HG03103 (cell line): ENCODE measurements at regions not wholly inside any gene's neighbourhood (a gene's known extent, or its start where the extent isn't known, plus 50 kb on each side); places are given as distances from the start of the nearest gene placed in this dataset.
"Not testable (repeated sequence)": the region's sequence is repeated elsewhere in the genome, so short reads cannot be mapped to it uniquely, and the experiment has no call there.

Experiments
- ATAC-seq: cut with Tn5 transposase; IDR thresholded peaks from one replicate; pipeline ENCODE4 v1.9.1; 2021; ENCODE audit warnings: low read depth; ENCODE audit not compliant: unreplicated experiment

- no peak for ATAC-seq
Measured at GRCh38 chr4:72797486-72797885, 228.5 kb upstream of the ADAMTS3 start.

GRCh38 chr4:72791054-72791453 is 222.0 kb upstream of the ADAMTS3 start:
- no peak for ATAC-seq

- ATAC-seq: no peak
Measured at GRCh38 chr4:72786401-72786990, 217.5 kb upstream of the ADAMTS3 start.

DNA sequence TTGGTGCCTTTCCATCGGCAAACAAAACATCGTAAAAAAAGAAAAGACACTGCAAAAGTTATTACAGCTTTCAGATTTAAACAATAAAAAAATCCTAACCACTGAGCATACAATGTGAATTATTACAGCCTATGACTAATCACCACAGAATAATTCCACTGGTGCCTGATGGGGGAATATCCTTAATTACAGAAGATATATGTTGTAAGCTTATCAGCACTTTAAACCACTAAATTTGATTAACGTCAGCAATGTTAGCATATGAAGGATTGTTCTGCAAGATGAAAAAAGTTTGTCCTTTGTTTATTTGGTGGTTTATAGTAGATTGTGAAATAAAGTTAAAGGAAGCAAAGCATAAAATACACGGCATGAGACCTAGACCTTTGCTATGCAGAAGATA is 210.2 kb upstream of the ADAMTS3 start:
- ATAC-seq: no peak

DNA sequence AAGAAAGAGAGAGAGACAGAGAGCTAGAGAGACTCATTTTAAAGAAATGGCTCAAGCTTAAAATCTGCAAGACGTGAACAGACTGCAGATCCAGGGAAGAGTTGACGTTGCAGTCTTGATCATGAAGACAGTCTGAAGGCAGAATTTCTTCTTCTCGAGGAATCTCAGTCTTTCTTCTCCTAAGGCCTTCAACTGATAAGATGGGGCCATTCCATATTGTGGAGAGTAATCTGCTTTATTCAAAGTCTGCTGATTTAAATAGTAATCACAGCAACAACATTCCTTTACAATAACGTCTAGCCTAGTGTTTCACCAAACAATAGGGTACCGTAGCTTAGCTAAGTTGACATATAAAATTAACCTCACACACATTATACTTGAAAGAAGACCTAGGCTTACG is 208.4 kb upstream of the ADAMTS3 start:
- no peak for ATAC-seq

- no peak for ATAC-seq
Measured at GRCh38 chr4:72770708-72771107, 201.7 kb upstream of the ADAMTS3 start.

GRCh38 chr4:72768364-72768763 is 199.3 kb upstream of the ADAMTS3 start:
- ATAC-seq: no peak

- no peak for ATAC-seq
Measured at GRCh38 chr4:72767618-72768302, 198.7 kb upstream of the ADAMTS3 start.

- ATAC-seq: not testable (repeated sequence)
Measured at GRCh38 chr4:72765788-72766187, 196.8 kb upstream of the ADAMTS3 start.

GRCh38 chr4:72761368-72762038 is 192.5 kb upstream of the ADAMTS3 start:
- no peak for ATAC-seq

- ATAC-seq: not testable (repeated sequence)
Measured at GRCh38 chr4:72753414-72753813, 184.4 kb upstream of the ADAMTS3 start.

- ATAC-seq: no peak
Measured at GRCh38 chr4:72744103-72744725, 175.2 kb upstream of the ADAMTS3 start.

GRCh38 chr4:72743078-72743477 is 174.1 kb upstream of the ADAMTS3 start:
- no peak for ATAC-seq

- ATAC-seq: no peak
Measured at GRCh38 chr4:72715299-72715698, 146.3 kb upstream of the ADAMTS3 start.

- no peak for ATAC-seq
Measured at GRCh38 chr4:72714482-72715279, 145.7 kb upstream of the ADAMTS3 start.

DNA sequence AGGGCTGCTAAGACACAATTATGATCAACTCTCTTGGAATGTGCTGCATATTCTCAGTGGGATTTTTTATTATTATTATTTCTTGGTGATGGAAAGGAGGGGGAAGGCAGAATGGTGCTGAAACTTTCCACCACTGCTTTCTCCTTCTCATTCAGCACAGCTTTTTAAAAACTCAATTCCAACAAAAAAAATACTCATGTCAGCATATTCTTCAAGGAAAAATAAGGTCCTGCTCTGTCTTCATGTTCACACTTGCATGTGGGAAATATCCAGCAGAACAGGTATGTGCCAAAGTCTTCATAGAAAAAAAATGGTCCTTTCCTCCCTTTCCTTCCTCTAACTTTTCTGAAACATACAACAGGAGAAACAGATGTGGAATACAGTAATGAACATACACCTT is 144.0 kb upstream of the ADAMTS3 start:
- ATAC-seq: no peak

DNA sequence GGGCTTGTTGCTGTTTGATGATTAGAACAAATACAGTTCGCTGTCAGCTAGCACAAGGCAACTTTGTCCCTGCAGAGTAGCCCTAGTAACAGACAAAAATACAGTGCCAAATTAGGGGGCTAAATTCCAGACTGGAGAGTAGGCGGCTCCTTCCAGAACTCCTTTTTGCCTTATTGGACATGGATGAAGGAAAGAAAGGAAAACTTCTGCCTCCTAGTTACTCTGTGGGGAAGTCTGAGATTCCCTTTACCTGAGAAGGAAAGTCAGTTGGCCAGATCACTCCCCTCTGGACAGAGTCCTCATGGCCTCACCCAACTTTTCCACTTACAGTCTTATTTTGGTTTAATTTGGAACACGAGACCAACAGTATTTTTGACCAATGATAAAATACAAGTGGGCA is 140.5 kb upstream of the ADAMTS3 start:
- ATAC-seq: no peak

DNA sequence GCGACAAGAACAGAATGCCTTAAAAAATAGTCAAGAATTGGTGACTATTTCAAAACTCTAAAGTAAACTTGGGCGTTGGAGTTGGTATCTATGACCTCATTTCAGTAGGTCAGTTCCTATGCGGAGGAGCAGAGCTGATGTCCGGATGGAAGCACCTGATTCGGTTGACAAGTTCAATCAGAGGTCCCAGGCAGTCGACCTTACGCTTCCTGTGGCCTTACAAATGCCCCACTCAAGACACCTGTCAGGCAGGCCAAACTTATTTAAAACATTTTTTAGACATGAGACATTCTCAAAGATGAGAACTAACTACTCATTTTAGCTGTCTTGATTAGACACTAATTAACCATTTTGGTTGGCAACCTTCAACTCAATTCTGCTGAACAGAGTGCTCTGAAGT is 137.7 kb upstream of the ADAMTS3 start:
- ATAC-seq: no peak

- not testable (repeated sequence) for ATAC-seq
Measured at GRCh38 chr4:72704925-72705640, 136.1 kb upstream of the ADAMTS3 start.

DNA sequence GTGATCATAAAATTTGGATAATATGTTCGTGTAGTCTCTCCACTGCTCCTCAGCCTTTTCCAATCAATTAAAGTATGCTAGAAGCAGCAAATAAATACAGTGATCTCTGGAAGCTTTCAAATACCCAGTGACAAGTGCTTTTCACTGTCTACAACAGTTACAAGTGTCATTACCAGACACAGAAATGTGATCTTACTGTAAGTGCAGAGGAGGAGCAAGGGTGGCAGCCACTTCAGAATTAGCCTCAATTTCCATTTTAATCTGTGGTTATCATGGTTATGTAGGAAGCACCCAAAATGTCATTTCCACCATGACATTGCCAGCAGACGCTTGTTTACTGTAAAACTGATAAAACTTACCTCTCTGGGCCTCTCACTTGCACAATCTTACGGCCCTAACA is 133.9 kb upstream of the ADAMTS3 start:
- ATAC-seq: no peak
